ENCODE measurements at regions not wholly inside any gene's neighbourhood (a gene's known extent, or its start where the extent isn't known, plus 50 kb on each side); places are given as distances from the start of the nearest gene placed in this dataset.
"Not testable (repeated sequence)": the region's sequence is repeated elsewhere in the genome, so short reads cannot be mapped to it uniquely, and the experiment has no call there.

DNA sequence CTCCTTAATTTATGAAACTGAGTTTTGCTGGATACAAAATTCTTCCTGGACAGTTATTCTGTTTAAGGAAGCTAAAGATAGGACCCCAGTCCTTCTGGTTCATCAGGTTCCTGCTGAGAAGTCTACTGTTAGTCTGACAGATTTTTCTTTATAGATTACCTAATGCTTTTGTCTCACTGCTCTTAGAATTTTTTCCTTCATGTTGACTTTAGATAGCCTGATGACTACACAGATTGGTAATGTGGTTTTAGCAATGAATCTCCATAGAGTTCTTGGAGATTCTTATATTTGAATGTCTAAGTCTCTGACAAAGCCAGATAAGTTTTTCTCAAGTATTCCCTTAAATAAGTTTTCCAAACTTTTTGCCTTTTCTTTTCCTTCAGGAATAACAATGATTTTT is 419.7 kb downstream of the CDH10 start:
- DNase-seq = no peak
- intact Hi-C loops (cut with DNase I) = no loop called here

GRCh38 chr5:24226479-24226878 is 418.3 kb downstream of the CDH10 start:
- intact Hi-C loops (cut with DNase I) = no loop called here
- DNase-seq = no peak

- intact Hi-C loops (cut with DNase I) = not testable (repeated sequence)
- peak in 1 of 10 donors; percentile 46 for DNase-seq
These were observed 416.9 kb downstream of the CDH10 start for GRCh38 chr5:24227881-24228280.

DNA sequence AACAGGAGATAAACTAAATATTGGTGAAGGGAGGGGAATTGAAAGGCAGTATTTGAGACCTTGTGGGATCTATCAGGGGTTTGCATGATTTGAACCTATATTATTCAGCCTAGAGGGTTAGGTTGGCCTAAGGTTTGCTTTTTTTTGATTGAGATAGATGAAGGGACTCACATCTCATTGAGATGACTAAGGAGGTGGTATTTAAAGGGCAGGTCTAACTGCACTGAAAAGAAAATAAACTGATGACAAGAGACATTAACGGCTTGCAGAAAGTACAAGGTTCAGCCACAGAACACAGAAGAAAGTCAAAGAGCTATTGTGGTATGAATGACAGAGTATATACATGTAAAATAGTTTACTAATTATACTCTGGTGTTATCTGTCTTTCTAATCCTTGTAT is 412.7 kb downstream of the CDH10 start:
- DNase-seq = no peak
- intact Hi-C loops (cut with DNase I) = no loop called here

DNA sequence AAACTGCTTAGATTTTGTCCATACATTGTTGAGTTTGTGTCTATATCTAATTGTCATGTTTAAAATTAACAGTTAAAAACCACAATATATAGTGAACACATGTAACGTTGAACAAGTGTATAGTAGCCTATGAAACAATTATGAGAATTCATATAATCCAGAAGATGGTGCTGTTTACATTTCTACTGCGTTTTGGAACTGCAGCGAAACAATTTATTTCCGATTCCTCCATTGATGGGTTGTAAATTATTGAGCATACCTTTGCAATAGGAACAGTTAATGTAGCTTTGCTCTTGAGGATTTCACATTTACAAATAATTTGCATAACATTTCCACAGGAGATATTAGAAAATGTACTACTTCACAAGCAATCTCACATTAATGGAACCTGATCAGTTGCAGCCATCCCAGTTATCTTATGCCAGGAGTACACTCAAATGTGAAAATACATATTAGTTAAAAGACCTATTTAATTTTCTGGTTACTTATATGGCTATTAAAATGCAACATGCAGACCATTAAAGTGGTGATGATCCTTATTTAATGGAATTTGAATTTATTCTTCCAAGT is 411.8 kb downstream of the CDH10 start:
- intact Hi-C loops (cut with DNase I) = no loop called here

GRCh38 chr5:24235946-24236345 is 408.8 kb downstream of the CDH10 start:
- no peak for DNase-seq
- intact Hi-C loops (cut with DNase I) = no loop called here

More for the DNA sequence above, 411.8 kb downstream of the CDH10 start:
- DNase-seq = no peak

- no peak for DNase-seq
- intact Hi-C loops (cut with DNase I) = no loop called here
These were observed 399.0 kb downstream of the CDH10 start for GRCh38 chr5:24245821-24246220.

GRCh38 chr5:24264547-24264946 is 380.2 kb downstream of the CDH10 start:
- intact Hi-C loops (cut with DNase I) = no loop called here
- DNase-seq = peak in 2 of 10 donors; percentile 48 to 68

- no peak for DNase-seq
- intact Hi-C loops (cut with DNase I) = no loop called here
These were observed 379.5 kb downstream of the CDH10 start for GRCh38 chr5:24265306-24265705.

GRCh38 chr5:24268482-24269056 is 376.2 kb downstream of the CDH10 start:
- no peak for DNase-seq
- intact Hi-C loops (cut with DNase I) = no loop called here

DNA sequence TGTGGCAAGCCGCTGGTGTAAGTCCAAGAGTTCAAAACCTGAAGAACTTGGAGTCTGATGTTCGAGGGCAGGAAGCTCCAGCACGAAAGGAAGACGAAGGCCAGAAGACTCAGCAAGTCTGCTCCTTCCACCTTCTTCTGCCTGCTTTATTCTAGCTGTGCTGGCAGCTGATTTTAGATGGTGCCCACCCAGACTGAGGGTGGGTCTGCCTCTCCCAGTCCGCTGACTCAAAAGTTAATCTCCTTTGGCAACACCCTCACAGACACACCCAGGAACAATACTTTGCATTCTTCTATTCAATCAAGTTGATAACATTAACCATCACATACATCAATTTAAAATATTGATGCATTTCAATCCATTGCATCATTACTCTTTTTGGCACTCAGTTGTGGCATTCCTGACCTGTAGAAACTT is 373.1 kb downstream of the CDH10 start:
- DNase-seq; intact Hi-C loops (cut with DNase I): not testable (repeated sequence)

DNA sequence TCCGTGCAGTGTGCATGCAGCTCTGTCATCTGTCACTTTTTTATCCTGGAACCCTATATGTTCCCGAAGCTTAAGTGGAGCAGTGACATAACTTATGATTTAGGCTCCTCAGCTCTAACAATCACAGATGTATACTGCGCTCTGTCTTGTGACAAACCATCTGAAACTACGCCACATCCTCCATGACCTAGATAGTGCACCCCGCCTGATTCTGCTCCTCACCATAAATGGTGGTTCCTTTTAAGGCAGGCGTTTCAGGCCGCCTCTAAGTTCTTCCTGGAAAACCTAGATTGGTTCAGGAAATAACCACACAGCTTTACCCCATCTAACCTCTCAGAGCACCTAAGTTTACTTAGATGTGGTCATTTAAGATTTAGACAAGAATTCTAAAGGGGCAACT is 372.0 kb downstream of the CDH10 start:
- intact Hi-C loops (cut with DNase I) = no loop called here
- DNase-seq = peak in 2 of 10 donors; percentile 58 to 62

DNA sequence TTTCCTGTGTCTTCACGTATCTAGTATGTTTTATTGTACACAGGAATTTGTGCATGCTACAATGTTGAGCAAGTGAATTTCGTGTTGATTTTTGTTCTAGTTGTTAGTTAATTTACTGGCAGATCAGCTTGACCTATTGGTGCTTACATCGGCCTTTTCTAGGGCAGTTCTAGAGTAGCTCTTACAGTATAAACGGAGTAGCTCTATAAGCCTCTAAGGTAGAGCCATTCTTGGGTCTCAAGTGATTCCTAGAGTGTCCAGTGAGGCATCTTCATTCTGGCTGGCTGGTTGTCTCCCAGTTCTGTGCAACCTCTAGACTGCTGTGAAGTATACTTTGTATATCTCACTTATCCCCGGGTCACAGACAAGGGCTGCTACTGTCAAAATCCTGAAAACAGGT is 364.6 kb downstream of the CDH10 start:
- DNase-seq = no peak
- intact Hi-C loops (cut with DNase I) = no loop called here

- intact Hi-C loops (cut with DNase I) = no loop called here
- no peak for DNase-seq
These were observed 363.0 kb downstream of the CDH10 start for GRCh38 chr5:24281818-24282217.

DNA sequence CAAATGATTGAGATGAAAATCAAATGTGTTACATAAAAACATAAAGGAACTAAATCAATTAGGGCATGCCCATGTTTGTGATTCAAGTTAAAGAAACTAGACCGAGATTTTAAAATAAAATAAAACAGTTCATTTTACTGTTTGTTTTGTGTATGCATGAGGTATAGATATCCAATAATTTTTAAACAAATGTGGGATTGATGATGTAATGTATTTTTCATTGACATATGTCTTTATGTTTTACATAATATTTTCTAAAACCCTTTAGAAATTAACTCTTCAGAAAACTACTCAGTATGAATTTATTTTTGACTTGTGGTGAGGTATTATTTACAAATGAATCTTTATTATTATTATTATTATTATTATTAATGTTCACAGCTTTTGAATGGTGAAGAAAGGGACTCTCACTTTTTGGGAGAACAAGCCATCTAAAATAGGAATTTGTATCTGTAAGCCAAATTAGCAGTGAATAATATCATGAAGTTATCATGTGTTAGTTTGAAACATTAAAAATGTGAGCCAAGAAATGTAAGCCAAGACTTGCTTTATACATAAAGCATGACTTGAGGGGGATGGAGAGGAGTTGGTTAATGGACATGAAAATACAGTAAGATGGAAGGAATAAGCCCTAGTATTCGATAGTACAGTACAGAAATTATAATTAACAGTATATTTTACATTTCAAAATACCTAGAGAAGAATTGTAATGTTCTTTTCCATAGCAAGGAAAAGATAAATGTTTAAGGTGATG is 355.0 kb downstream of the CDH10 start:
- intact Hi-C loops (cut with DNase I) = no loop called here
- DNase-seq = no peak

DNA sequence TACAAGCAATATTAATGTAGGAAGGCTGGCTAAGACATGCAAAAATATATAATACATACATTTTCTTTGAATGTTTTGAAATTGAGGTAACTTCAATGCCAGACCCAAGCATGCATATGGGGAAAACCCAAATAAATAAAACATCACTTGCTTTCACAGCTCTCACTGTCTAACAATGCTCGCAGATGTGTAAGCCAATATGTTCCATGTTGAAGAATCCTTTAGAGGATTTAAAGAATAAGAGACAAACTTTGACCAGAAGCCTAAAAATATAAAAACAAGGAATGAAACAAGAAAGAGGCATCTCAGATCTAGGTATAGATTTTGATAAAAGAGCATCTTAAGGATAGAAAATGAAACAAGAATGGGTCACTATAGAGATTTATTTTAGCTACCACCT is 354.2 kb downstream of the CDH10 start:
- intact Hi-C loops (cut with DNase I) = no loop called here
- no peak for DNase-seq

DNA sequence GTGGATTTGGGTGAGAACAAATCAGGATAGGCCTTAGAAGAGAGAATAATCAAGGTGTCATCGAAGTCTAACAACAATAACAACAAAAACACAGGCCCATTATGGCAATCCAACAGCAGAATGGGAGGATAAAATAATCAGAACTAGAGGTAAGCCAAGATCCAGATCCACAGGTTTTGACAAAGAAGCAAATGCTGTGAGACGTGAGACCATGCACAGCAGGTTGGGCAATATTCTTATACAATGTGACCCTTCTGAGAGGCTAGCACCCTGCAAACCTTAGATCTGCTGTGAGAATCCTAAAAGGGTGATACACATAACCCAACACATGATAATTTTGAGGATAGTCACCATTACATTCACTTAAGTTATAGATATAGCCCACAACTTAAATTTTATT is 352.9 kb downstream of the CDH10 start:
- no peak for DNase-seq
- intact Hi-C loops (cut with DNase I) = no loop called here

- no peak for DNase-seq
- intact Hi-C loops (cut with DNase I) = no loop called here
These were observed 350.4 kb downstream of the CDH10 start for GRCh38 chr5:24294333-24294732.

GRCh38 chr5:24314106-24314505 is 330.7 kb downstream of the CDH10 start:
- intact Hi-C loops (cut with DNase I) = no loop called here
- peak in 1 of 10 donors; percentile 80 for DNase-seq

- no peak for DNase-seq
- intact Hi-C loops (cut with DNase I) = no loop called here
These were observed 324.1 kb downstream of the CDH10 start for GRCh38 chr5:24320643-24321042.

- no peak for DNase-seq
- intact Hi-C loops (cut with DNase I) = no loop called here
These were observed 319.4 kb downstream of the CDH10 start for GRCh38 chr5:24325306-24325832.

DNA sequence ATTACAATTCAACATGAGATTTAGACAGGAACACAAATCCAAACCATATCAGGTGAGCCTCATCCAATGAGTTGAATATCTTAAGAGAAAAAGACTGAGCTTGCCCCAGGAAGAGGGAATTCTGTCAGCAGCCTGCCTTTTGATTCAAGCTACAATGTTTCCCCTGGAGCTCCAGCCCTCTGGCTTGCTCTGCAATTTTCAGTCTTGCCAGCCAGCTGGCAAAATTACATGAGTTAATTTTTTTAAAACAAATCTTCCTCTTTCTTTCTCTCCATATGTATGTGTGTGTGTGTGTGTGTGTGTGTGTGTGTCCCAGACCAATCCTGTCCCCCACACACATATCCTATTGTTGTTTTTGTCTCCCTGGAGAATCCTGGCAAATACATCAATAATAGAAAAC is 313.2 kb downstream of the CDH10 start:
- DNase-seq = no peak
- intact Hi-C loops (cut with DNase I) = no loop called here

Measured in posterior cingulate gyrus (tissue), 11 donors.